Posterior vena cava (tissue), 2 donors: ENCODE measurements at regions not wholly inside any gene's neighbourhood (a gene's known extent, or its start where the extent isn't known, plus 50 kb on each side); places are given as distances from the start of the nearest gene placed in this dataset.

Source experiments
- DNase-seq: peaks from one replicate; pipeline ENCODE4 v3.0.0-alpha.2; 2020; ENCODE audit warnings: low spot score
- intact Hi-C, 2 donors: fragments of 100-400 bp; cut with DNase I; formaldehyde crosslinking; loops; one replicate each; pipeline versions ENCODE4 v1.14.1 to v1.14.2; 2022 to 2023
- donor health status: DM: yes; HTN: yes; CAD: no.
- donor health status: DM: yes; HTN: yes; CAD: no.

- intact Hi-C loops = no loop called here
- DNase-seq = no peak
These were observed 163.0 kb upstream of the FRMD6 start for GRCh38 chr14:51488569-51489220.

DNA sequence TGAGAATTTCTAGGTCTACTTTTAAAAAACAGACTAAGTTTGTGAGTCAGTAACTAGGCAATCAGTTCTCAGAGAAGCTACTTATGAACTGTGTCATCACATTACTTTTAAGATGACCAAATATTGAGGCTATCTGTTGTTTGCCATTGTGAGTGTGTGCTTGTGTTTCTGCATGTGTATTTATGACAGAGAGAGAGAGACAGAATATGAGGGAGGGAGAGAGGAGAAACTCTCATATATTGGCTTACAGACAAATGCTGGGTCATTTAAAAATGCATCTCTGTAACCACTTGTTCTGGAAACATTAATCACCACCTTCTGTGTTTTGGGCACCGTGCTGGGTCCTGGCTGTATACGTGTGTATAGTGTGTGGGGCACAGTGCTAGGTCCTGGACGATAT is 161.5 kb upstream of the FRMD6 start:
- intact Hi-C loops = no loop called here

GRCh38 chr14:51491036-51491545 is 160.6 kb upstream of the FRMD6 start:
- DNase-seq = no peak
- intact Hi-C loops = no loop called here

More for the DNA sequence above, 161.5 kb upstream of the FRMD6 start:
- no peak for DNase-seq

DNA sequence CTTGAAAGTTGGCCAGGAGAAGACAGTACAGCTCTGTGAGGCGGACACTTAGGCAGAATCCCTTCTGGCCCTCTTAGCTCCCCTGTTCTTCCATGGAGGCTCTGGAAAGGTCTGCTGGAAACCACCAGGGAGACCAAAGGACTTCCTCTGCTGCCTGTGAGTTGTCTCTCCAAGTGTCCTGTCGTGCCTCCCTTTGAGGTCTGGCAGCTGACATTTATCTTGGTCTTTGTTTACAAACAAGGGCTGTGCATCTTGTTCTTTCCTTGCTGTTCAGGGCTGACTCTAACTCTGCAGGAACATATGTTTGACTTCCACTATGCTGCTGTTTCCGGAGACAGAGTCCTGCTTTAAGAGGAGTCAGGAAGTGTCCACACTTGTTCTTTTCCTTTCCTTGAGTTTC is 159.9 kb upstream of the FRMD6 start:
- no peak for DNase-seq
- intact Hi-C loops = no loop called here

DNA sequence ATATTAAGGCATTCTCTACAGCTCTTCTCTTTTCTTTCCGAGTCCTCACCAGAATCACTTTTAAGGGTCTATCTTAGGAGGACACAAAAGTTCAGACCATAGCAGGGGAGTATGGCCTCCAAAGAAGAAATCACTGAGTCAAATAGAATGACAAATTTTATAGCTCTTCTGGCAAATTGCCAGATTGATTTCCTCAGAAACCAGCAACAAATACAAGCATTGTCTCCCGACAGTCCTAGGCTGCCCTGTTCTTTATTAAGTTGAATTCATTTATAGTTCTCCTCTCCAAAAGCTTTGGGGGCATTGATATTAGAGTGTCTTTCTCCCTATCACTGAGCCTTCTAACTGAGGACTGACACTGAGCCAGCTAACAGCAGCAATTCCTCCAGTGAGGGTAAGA is 156.4 kb upstream of the FRMD6 start:
- intact Hi-C loops = no loop called here
- DNase-seq = no peak

GRCh38 chr14:51498411-51499227 is 153.1 kb upstream of the FRMD6 start:
- DNase-seq = no peak
- intact Hi-C loops = no loop called here

DNA sequence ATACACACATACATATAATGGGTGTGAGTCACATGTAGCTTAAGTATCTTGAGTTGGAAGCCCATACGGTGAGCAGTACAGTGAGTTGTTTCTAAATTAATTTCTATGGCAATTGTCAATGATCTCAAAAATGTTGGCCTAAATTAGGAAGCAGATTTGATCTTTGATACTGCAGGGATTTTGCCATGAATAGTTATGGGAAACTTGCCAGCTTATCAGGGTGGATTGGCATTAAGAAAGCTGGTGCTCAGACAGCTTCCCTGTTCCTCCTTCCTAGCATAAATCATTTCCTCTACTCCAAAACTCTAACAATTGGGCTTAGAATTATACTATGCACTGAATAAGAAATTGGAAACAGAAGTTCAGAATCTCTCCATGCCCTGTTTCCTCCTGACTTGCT is 150.9 kb upstream of the FRMD6 start:
- no peak for DNase-seq
- intact Hi-C loops = no loop called here

DNA sequence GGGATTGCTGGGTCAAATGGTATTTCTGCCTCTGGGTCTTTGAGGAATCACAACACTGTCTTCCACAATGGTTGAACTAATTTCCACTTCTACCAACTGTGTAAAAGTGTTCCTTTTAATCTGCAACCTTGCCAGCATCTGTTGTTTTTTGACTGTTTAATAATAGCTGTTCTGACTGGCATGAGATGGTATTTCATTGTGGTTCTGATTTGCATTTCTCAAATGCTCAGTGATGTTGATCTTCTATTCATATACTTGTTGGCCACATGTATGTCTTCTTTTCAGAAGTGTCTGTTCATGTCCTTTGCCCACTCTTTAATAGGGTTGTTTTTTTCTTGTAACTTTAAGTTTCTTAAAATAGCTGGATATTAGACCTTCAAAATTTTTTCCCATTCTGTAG is 150.0 kb upstream of the FRMD6 start:
- intact Hi-C loops = no loop called here

DNA sequence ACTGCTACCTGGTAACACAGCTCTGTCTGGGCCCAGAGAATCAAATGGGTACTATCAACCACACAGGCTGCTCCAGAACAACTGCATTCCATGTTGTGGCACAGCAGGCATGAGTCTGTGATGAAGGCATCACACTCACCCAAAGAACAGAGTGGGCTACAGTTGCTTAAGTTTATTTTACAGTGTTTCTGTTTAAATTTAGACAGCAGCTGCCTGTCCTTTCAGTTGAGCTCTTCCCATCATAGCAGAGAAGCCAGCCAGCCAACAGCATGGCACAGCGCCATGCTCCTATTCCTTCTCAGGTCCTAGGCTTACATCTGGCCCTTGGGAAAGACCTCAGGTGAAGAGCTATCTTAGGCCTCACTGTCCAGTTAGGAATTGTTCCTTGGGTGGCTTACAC is 147.0 kb upstream of the FRMD6 start:
- intact Hi-C loops = no loop called here

More for the DNA sequence above, 150.0 kb upstream of the FRMD6 start:
- DNase-seq = no peak

GRCh38 chr14:51507511-51507905 is 144.2 kb upstream of the FRMD6 start:
- intact Hi-C loops = no loop called here
- no peak for DNase-seq

More for the DNA sequence above, 147.0 kb upstream of the FRMD6 start:
- no peak for DNase-seq

DNA sequence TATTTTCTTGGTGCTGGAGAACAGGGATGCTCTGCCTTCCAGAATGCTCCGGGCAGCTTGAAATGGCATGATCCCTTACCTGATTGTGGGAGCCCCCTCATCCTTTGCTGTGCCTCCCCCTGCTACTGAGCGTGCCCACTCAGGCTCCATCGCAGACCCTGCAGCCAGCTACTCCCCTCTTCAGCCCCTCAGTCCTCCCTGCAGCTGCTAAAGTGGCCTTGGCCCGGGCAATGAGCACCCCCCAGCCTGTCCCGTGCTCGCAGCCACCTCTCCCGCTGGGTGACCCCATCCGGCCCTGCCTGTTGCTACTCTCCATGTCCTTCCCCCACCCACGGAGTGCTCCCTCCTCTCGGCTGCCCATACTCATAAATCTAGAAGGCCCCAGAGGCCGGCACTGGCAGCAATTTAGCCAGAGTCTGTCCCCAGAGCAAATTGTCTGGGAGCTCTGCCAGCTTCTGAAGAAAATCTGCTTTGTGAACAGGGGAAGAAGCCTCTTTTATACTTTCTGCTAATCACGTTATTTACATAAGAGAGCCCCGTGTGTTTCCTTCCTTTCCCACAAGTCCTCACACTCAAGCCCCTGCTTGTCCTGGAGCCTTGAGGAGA is 143.7 kb upstream of the FRMD6 start:
- DNase-seq = no peak
- intact Hi-C loops = no loop called here

GRCh38 chr14:51511265-51511664 is 140.4 kb upstream of the FRMD6 start:
- intact Hi-C loops = no loop called here
- DNase-seq = no peak

- DNase-seq = no peak
- intact Hi-C loops = no loop called here
These were observed 139.4 kb upstream of the FRMD6 start for GRCh38 chr14:51512316-51512715.

DNA sequence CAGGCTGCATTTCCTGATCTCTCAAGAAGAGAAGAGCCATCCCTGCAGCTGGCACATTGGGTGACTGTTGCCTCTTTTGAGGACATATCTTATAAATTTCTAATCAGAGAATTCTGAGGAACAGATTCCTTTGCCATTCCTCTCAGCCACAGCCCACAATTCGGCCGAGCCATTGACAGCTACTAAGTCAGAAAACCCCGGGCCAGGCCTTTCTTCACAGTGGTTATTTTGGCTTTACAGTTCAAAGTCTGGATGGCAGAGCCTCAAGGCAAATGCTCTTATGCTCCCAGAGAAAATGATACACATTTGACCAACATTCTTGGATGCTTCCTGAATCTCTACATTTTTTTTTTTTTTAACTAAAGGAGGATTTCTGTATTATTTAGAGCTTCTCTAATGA is 138.4 kb upstream of the FRMD6 start:
- intact Hi-C loops = no loop called here
- DNase-seq = no peak

- no peak for DNase-seq
- intact Hi-C loops = no loop called here
These were observed 137.8 kb upstream of the FRMD6 start for GRCh38 chr14:51513933-51514332.

GRCh38 chr14:51515611-51516010 is 136.1 kb upstream of the FRMD6 start:
- intact Hi-C loops = no loop called here
- DNase-seq = no peak

GRCh38 chr14:51516706-51517395 is 134.9 kb upstream of the FRMD6 start:
- intact Hi-C loops = no loop called here
- DNase-seq = no peak

DNA sequence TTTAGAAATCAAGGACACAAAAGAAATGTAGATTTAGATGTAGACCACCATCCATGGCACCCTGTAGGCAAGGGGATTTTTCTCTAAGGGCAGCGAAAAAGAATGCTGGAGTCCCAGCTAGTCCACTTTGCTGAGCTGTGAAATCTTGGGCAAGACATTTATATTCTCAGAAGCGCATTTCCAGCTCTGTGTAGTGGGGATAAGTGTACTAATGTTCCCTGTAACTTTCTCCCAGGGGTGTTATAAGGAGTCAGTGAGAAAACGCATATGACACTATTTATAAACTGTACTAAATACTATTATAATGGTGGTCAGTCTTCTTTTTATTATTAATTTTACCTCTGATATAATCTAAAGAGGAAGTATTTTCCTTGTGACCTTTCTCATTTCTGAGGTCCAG is 133.4 kb upstream of the FRMD6 start:
- no peak for DNase-seq
- intact Hi-C loops = no loop called here

DNA sequence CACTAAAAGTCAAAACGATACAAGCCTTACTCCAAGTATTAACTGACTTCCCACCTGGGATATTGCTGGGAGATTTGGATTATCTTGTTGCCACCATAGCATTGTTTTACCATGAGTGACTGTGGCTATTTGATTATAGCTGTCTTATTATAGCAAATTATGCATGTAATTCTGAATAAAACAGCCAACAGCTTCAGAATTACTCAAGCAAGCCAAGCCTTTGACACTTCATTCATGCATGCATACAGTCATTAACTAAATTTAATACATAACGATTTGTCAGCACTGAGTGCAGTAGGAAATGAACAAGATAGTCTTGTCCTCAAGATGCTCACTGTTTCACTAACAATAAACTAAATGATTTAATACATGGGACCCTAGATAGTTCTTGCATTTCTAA is 133.0 kb upstream of the FRMD6 start:
- no peak for DNase-seq
- intact Hi-C loops = no loop called here

GRCh38 chr14:51520087-51520486 is 131.6 kb upstream of the FRMD6 start:
- DNase-seq = no peak
- intact Hi-C loops = loop anchor here in 1 of 2 donors (1.0 kb wide), 1 partner anchor 33 kb away; no protein-coding TSS in a partner anchor
